Prostate gland (tissue), 2 donors: ENCODE measurements at regions not wholly inside any gene's neighbourhood (a gene's known extent, or its start where the extent isn't known, plus 50 kb on each side); places are given as distances from the start of the nearest gene placed in this dataset.

ENCODE experiments used
- POLR2A ChIP-seq: fragments of 450-650 bp; IDR thresholded peaks from one replicate; pipeline ENCODE4 v1.6.1; 2016; ENCODE audit warnings: antibody characterized with exemption, mild to moderate bottlenecking
- POLR2AphosphoS5 ChIP-seq: sonication (generic); formaldehyde crosslinking; IDR thresholded peaks from one replicate; pipeline ENCODE4 v1.6.1; 2017; ENCODE audit warnings: antibody characterized with exemption
- TF ChIP-seq, protein P1 (sequence below), 4 experiments: fragments of 200-600 bp in 2 of 4; fragments of 450-650 bp in 2 of 4; sonication (generic) in 2 of 4; IDR thresholded peaks; 1 replicate in 3 of 4; 2 replicates in 1 of 4; pipeline ENCODE4 v1.5.1; 2016 to 2019; ENCODE audit warnings: antibody characterized with exemption in 4 of 4, mild to moderate bottlenecking in 2 of 4, moderate library complexity in 2 of 4

DNA sequence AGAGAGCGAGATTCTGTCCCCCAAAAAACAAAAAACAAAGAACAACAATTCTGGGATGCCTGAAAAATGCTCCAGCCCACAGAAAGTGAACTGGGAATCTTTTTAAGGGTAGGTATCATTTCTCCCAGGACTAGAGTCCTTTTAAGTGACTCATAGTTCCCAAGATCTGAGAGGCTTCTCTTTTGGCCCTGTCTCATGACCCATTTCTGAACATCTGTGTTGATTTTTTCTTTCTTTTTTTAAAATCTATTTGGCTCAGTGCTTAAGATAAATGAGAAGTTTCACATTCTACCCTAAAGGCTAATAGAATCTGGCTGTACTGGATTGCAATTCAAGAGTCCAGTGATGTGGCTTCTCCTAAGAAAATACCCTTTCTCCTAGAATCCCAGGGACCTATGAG, 217.6 kb upstream of the FOXQ1 start:
- TF ChIP-seq, protein P1, sequence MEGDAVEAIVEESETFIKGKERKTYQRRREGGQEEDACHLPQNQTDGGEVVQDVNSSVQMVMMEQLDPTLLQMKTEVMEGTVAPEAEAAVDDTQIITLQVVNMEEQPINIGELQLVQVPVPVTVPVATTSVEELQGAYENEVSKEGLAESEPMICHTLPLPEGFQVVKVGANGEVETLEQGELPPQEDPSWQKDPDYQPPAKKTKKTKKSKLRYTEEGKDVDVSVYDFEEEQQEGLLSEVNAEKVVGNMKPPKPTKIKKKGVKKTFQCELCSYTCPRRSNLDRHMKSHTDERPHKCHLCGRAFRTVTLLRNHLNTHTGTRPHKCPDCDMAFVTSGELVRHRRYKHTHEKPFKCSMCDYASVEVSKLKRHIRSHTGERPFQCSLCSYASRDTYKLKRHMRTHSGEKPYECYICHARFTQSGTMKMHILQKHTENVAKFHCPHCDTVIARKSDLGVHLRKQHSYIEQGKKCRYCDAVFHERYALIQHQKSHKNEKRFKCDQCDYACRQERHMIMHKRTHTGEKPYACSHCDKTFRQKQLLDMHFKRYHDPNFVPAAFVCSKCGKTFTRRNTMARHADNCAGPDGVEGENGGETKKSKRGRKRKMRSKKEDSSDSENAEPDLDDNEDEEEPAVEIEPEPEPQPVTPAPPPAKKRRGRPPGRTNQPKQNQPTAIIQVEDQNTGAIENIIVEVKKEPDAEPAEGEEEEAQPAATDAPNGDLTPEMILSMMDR (IDR thresholded peaks at IDR 0.05): no peak
- TF ChIP-seq POLR2AphosphoS5 (peak; percentile 41), POLR2A (no peak)
